DND-41 (cell line): ENCODE measurements at regions not wholly inside any gene's neighbourhood (a gene's known extent, or its start where the extent isn't known, plus 50 kb on each side); places are given as distances from the start of the nearest gene placed in this dataset.

Experiments used
- EZH2 ChIP-seq: IDR thresholded peaks from 3 replicates; pipeline ENCODE4 v1.6.1; 2012; ENCODE audit warnings: borderline replicate concordance, low read depth, mild to moderate bottlenecking, moderate library complexity, low read length, inconsistent platforms; ENCODE audit not compliant: severe bottlenecking
- TF ChIP-seq, protein P1 (sequence below): IDR thresholded peaks from 2 replicates; pipeline ENCODE4 v1.5.1; 2012; ENCODE audit warnings: borderline replicate concordance, low read length, moderate library complexity, mild to moderate bottlenecking; ENCODE audit not compliant: poor library complexity, severe bottlenecking; ENCODE audit errors: extremely low read depth

DNA sequence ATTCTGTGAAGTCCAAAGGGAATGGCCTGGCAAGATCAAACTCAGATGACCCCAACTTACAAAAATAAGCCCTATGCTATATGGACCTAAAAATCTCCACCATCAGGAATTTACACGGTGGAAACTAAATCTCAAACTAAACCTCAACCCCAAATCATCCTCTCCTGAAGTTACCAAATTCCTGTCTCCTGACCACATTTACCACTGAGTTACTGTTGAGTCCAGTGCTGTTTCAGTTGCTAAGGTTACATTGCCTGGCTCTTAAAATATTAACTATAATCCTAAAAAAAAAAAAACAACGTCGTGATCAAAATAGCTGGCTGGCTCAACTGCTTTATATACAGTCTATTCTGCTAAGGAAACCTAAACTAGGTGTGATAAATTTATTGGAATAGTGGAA is 315.2 kb upstream of the SLIT2 start:
- TF ChIP-seq, protein P1, sequence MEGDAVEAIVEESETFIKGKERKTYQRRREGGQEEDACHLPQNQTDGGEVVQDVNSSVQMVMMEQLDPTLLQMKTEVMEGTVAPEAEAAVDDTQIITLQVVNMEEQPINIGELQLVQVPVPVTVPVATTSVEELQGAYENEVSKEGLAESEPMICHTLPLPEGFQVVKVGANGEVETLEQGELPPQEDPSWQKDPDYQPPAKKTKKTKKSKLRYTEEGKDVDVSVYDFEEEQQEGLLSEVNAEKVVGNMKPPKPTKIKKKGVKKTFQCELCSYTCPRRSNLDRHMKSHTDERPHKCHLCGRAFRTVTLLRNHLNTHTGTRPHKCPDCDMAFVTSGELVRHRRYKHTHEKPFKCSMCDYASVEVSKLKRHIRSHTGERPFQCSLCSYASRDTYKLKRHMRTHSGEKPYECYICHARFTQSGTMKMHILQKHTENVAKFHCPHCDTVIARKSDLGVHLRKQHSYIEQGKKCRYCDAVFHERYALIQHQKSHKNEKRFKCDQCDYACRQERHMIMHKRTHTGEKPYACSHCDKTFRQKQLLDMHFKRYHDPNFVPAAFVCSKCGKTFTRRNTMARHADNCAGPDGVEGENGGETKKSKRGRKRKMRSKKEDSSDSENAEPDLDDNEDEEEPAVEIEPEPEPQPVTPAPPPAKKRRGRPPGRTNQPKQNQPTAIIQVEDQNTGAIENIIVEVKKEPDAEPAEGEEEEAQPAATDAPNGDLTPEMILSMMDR = no peak
- TF ChIP-seq EZH2 = no peak
